ENCODE measurements at regions not wholly inside any gene's neighbourhood (a gene's known extent, or its start where the extent isn't known, plus 50 kb on each side); places are given as distances from the start of the nearest gene placed in this dataset.

DNA sequence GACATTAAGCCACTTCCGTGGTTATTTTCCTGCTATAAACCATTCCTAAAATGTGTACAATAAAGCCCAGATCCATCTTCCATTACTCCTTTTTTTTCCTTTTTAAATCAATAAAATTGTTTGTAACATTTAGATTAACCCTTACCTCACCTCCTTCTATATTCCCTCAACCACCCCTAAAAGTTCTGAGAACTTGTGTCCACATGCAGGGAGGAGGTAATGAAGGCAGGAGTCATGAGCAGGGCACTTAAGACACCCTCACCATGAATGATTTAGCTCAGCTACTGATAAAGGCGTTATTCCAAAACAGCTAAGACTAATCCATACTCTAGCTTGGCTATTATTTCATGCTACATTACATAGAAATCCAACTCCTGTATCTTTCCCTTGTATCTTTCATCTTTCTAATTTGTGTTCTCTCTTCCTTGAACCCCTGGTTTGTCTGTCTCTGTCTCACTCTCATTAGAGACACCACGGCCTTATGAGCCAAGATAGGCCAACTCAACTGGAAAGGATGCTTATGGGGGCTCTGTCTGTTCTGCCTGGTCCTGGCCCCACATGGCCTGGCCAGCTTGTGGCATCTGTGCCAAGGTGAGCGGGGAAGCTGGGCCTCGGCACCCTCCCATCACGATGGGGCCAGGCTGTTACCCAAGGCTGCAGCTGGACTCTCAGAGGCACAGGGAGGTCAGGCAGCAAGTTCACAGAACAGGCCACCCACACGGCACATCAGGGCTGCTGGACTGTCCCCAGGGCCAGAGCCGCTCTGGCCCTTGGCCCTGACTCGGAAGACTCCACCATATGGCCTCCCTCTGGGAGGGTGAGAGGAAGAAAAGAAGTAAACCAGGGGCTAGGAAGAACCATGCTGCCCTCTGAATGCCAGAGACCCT is 294.4 kb downstream of the SOX9 start:
- ATAC-seq (no peak), DNase-seq (no peak)
- TF ChIP-seq CTCF (conservative IDR thresholded peaks at IDR 0.05; ENCODE audit: low read depth, low read length): no peak
- no peak for TF ChIP-seq EZH2 (IDR thresholded peaks at IDR 0.05; ENCODE audit: low read length, unreplicated experiment)
- TF ChIP-seq EZH2phosphoT487 (IDR thresholded peaks at IDR 0.05; ENCODE audit: borderline replicate concordance, low read length): no peak
- Histone ChIP-seq H3K9me2 (replicated peaks; ENCODE audit: low read length) (no peaks in the 10 kb centered on the region), H2AFZ (ENCODE audit: low read length) (no peak overlapping the region), H3F3A (ENCODE audit: low read length, unreplicated experiment) (no peaks in the 10 kb centered on the region), H3K27ac (ENCODE audit: low read length) (no peak overlapping the region), H3K4me1 (ENCODE audit: insufficient read depth, low read length) (peaks cover 24% of the 10 kb centered on the region), H3K27me3 (ENCODE audit: low read length) (no peaks in the 10 kb centered on the region), H3K4me2 (ENCODE audit: low read length) (no peak overlapping the region), H3K4me3 (ENCODE audit: low read length) (no peak overlapping the region), H4K20me1 (ENCODE audit: low read length) (no peaks in the 10 kb centered on the region), H3K9me3 (ENCODE audit: low read length) (peaks cover 15% of the 10 kb centered on the region), H3K79me2 (ENCODE audit: low read length) (peaks cover 27% of the 10 kb centered on the region), H3K36me3 (ENCODE audit: low read depth, low read length) (peaks cover 27% of the 10 kb centered on the region), H3K9ac (ENCODE audit: low read length) (no peak overlapping the region)
- POLR2A ChIA-PET (ENCODE audit: unreplicated experiment): no interaction called here
- no TSS peak for BruUV-seq (replicated peaks)
- intact Hi-C loops (cut with micrococcal nuclease): no loop called here
- CTCF ChIA-PET: no interaction called here

DNA sequence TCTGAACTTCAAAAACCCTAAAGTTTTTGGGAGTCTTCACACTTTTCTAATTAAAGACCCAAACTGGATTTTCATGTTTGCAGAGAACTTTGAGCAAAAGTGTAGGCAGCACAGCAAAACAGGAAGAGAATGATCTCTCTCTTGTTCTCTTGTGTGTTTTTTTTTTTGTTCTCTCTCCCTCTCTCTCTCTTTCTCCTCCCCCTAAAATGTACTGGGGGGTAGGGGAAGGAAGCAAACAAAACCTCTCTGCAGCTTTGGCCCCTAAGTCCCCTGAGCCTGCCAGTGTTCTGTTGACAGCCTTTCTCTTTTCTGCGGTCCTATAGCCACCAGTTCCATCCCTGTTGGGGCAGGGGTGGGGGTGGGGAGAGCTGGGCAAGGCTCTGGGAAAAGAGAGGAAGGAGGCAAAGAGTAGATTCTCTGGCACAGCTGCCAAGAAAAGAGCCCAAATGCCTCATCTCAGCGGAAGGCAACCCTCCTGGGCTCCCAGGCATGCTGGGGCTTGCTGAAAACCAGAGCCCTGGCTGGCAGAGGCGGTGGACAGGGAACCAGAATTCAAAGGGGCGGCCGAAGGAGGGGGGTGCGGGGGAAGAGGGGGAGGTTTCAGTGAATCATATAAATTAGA is 295.3 kb downstream of the SOX9 start:
- Histone ChIP-seq H3K27ac (ENCODE audit: low read length) (no peak overlapping the region), H3K79me2 (ENCODE audit: low read length) (peaks cover 28% of the 10 kb centered on the region), H3K9ac (ENCODE audit: low read length) (no peak overlapping the region), H3K9me3 (ENCODE audit: low read length) (peaks cover 15% of the 10 kb centered on the region), H3K4me1 (ENCODE audit: insufficient read depth, low read length) (peaks cover 25% of the 10 kb centered on the region), H3K4me2 (ENCODE audit: low read length) (no peak overlapping the region), H3K27me3 (ENCODE audit: low read length) (no peaks in the 10 kb centered on the region), H3K4me3 (ENCODE audit: low read length) (no peak overlapping the region), H2AFZ (ENCODE audit: low read length) (no peak overlapping the region), H3F3A (ENCODE audit: low read length, unreplicated experiment) (no peaks in the 10 kb centered on the region), H3K9me2 (replicated peaks; ENCODE audit: low read length) (no peaks in the 10 kb centered on the region), H4K20me1 (ENCODE audit: low read length) (no peaks in the 10 kb centered on the region), H3K36me3 (ENCODE audit: low read depth, low read length) (peaks cover 27% of the 10 kb centered on the region)
- ATAC-seq (no peak), DNase-seq (no peak)
- no TSS peak for BruUV-seq (replicated peaks)
- intact Hi-C loops (cut with micrococcal nuclease): no loop called here
- ChIA-PET POLR2A (ENCODE audit: unreplicated experiment) (no interaction called here), CTCF (no interaction called here)
- no peak for TF ChIP-seq CTCF (conservative IDR thresholded peaks at IDR 0.05; ENCODE audit: low read depth, low read length)
- TF ChIP-seq EZH2 (IDR thresholded peaks at IDR 0.05; ENCODE audit: low read length, unreplicated experiment): no peak
- no peak for TF ChIP-seq EZH2phosphoT487 (IDR thresholded peaks at IDR 0.05; ENCODE audit: borderline replicate concordance, low read length)

DNA sequence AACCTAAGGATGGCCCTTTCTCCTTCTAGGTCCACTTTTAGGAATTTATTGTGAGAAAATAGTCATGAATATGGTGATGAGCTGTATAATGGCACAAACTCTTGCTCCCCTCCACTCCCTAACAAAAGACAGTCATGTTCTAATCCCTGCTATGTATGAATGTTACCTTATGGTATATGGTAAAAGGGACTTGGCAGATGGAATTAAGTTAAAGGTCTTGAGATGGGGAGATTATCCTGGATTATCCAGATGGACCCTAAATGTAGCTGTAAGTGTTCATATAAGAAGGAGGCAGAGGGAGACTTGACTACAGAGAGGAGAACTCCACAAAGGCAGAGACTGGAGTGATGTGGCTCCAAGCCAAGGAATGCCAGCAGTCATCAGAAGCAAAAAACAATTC is 296.1 kb downstream of the SOX9 start:
- ChIA-PET CTCF (no interaction called here), POLR2A (ENCODE audit: unreplicated experiment) (no interaction called here)
- H3K4me3 ChIP-seq (ENCODE audit: low read length): no peak overlapping the region

More for the DNA sequence above, 296.1 kb downstream of the SOX9 start:
- DNase-seq (no peak), ATAC-seq (no peak)
- Histone ChIP-seq H3K9ac (ENCODE audit: low read length) (no peak overlapping the region), H3K4me2 (ENCODE audit: low read length) (no peak overlapping the region), H3F3A (ENCODE audit: low read length, unreplicated experiment) (no peaks in the 10 kb centered on the region), H3K79me2 (ENCODE audit: low read length) (peaks cover 33% of the 10 kb centered on the region), H3K4me1 (ENCODE audit: insufficient read depth, low read length) (peaks cover 24% of the 10 kb centered on the region), H3K9me3 (ENCODE audit: low read length) (peaks cover 15% of the 10 kb centered on the region), H3K27me3 (ENCODE audit: low read length) (no peaks in the 10 kb centered on the region), H4K20me1 (ENCODE audit: low read length) (no peaks in the 10 kb centered on the region), H3K9me2 (replicated peaks; ENCODE audit: low read length) (no peaks in the 10 kb centered on the region), H2AFZ (ENCODE audit: low read length) (no peak overlapping the region), H3K36me3 (ENCODE audit: low read depth, low read length) (peaks cover 27% of the 10 kb centered on the region), H3K27ac (ENCODE audit: low read length) (no peak overlapping the region)
- intact Hi-C loops (cut with micrococcal nuclease): no loop called here
- no TSS peak for BruUV-seq (replicated peaks)
- no peak for TF ChIP-seq EZH2 (IDR thresholded peaks at IDR 0.05; ENCODE audit: low read length, unreplicated experiment)
- no peak for TF ChIP-seq EZH2phosphoT487 (IDR thresholded peaks at IDR 0.05; ENCODE audit: borderline replicate concordance, low read length)
- TF ChIP-seq CTCF (conservative IDR thresholded peaks at IDR 0.05; ENCODE audit: low read depth, low read length): no peak

Measured in PC-3 (cell line).